MM.1S (cell line): ENCODE measurements at regions not wholly inside any gene's neighbourhood (a gene's known extent, or its start where the extent isn't known, plus 50 kb on each side); places are given as distances from the start of the nearest gene placed in this dataset.
"Not testable (repeated sequence)": the region's sequence is repeated elsewhere in the genome, so short reads cannot be mapped to it uniquely, and the experiment has no call there.

Experiments
- CTCF ChIP-seq: fragments of 300-600 bp; sonication (generic); IDR thresholded peaks from 2 replicates; pipeline ENCODE4 v1.5.1; 2016; ENCODE audit warnings: antibody characterized with exemption, low read length, mixed read lengths
- EZH2 ChIP-seq: fragments of 300-600 bp; sonication (generic); optimal IDR thresholded peaks from 2 replicates; pipeline ENCODE3; 2017; ENCODE audit warnings: low read depth, mild to moderate bottlenecking, antibody characterized with exemption, low read length, mixed read lengths

GRCh38 chr5:34329201-34329600 lies 286.2 kb upstream of the C1QTNF3 start:
- TF ChIP-seq CTCF, EZH2: not testable (repeated sequence)
